Cardiac fibroblast (primary cell): ENCODE measurements at regions not wholly inside any gene's neighbourhood (a gene's known extent, or its start where the extent isn't known, plus 50 kb on each side); places are given as distances from the start of the nearest gene placed in this dataset.

Source experiments
- DNase-seq, 2 donors: peaks; one replicate each; pipeline versions ENCODE4 v3.0.0 to v3.0.0-alpha.2; 2010; ENCODE audit warnings: low read depth in 2 of 2
- H3K4me3 ChIP-seq, 2 donors: replicated peaks in 1 of 2; 1 replicate in 1 of 2; 2 replicates in 1 of 2; pipeline ENCODE4 v1.5.1; 2011; ENCODE audit warnings: low read depth in 2 of 2, low read length in 2 of 2, mild to moderate bottlenecking in 2 of 2, moderate library complexity in 1 of 2
- TF ChIP-seq, protein P1 (sequence below): IDR thresholded peaks from one replicate; pipeline ENCODE4 v1.5.1; 2011; ENCODE audit warnings: low read depth, mild to moderate bottlenecking, low read length, inconsistent platforms

GRCh38 chr14:66114071-66114470 is 372.1 kb upstream of the CCDC196 start:
- no peak for DNase-seq
- H3K4me3 ChIP-seq: no peak overlapping the region
- TF ChIP-seq, protein P1, sequence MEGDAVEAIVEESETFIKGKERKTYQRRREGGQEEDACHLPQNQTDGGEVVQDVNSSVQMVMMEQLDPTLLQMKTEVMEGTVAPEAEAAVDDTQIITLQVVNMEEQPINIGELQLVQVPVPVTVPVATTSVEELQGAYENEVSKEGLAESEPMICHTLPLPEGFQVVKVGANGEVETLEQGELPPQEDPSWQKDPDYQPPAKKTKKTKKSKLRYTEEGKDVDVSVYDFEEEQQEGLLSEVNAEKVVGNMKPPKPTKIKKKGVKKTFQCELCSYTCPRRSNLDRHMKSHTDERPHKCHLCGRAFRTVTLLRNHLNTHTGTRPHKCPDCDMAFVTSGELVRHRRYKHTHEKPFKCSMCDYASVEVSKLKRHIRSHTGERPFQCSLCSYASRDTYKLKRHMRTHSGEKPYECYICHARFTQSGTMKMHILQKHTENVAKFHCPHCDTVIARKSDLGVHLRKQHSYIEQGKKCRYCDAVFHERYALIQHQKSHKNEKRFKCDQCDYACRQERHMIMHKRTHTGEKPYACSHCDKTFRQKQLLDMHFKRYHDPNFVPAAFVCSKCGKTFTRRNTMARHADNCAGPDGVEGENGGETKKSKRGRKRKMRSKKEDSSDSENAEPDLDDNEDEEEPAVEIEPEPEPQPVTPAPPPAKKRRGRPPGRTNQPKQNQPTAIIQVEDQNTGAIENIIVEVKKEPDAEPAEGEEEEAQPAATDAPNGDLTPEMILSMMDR: no peak

DNA sequence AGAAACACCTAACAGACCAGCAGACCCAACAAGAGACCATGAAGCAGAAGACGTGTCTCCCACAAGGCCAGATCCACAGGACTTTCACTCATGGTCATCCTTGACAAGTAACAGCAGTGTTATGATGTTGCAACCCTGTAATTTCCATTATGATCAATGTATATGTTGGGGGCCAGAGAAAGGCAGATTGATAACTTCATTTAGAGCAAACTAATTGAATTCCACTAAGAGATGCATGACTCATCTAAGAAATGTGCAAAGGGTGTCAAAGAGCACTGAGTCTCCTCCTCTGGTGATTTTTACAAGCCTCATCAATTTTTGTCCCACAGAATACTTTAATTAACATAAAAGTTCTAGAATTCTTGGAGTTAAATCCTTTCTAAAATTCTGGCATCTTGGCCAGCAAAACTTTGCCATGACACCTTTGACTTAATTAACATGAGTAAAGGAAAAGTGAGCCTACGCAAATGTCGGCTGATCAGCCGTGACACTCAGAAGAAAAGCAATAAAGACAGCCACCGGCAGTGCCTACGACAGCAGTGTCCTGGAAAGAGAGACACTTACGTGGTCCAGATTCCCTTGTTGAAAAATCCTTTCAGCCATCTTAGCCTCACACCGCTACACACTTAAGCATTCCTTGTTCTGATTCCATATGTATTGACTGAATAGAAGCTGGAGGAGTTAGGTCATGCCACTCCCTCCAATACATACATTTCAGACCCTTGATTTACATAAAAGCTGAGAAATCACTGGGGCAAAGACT is 370.2 kb upstream of the CCDC196 start:
- DNase-seq: no peak
- no peak overlapping the region for H3K4me3 ChIP-seq
- TF ChIP-seq, protein P1: no peak

- no peak for DNase-seq
- TF ChIP-seq, protein P1: no peak
- no peak overlapping the region for H3K4me3 ChIP-seq
Measured at GRCh38 chr14:66116732-66117131, 369.4 kb upstream of the CCDC196 start.

DNA sequence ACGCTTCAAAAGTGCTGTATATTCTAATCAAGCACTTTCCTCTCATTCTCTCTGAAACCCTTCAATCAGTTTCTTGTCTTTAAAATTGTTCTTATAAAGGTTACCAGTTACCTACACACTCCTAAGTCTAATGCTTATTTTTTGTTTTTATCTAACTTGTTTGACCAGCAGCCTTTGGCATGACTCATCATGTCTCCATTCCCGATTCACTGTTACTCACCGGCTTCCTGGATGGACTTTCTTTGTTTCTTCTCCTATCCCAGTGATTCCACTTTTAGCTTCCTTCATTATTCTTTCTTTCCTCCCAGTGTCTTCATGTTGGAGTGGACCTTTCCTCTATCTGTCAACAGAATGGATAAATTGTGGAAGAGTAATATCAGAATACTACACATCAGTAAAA is 368.6 kb upstream of the CCDC196 start:
- TF ChIP-seq, protein P1: no peak
- DNase-seq: peak; percentile 63 to 73
- no peak overlapping the region for H3K4me3 ChIP-seq

- DNase-seq: no peak
- TF ChIP-seq, protein P1: no peak
- H3K4me3 ChIP-seq: no peak overlapping the region
Measured at GRCh38 chr14:66119606-66120231, 366.5 kb upstream of the CCDC196 start.

- H3K4me3 ChIP-seq: no peak overlapping the region
- DNase-seq: no peak
- TF ChIP-seq, protein P1: no peak
Measured at GRCh38 chr14:66120402-66120801, 365.8 kb upstream of the CCDC196 start.
